KMS-11 (cell line): ENCODE measurements at regions not wholly inside any gene's neighbourhood (a gene's known extent, or its start where the extent isn't known, plus 50 kb on each side); places are given as distances from the start of the nearest gene placed in this dataset.

ENCODE experiments used
- H2AFZ ChIP-seq: fragments of 200-600 bp; sonication (generic); 2 replicates; pipeline ENCODE4 v1.6.1; 2016; ENCODE audit warnings: antibody characterized with exemption, mixed run types, low read depth
- H3K27ac ChIP-seq: fragments of 200-600 bp; sonication (generic); 2 replicates; pipeline ENCODE4 v1.6.1; 2016; ENCODE audit warnings: mild to moderate bottlenecking, mixed run types
- H3K27me3 ChIP-seq: fragments of 200-600 bp; sonication (generic); 2 replicates; pipeline ENCODE4 v1.6.1; 2017; ENCODE audit warnings: mild to moderate bottlenecking, low read depth, mixed run types, moderate library complexity; ENCODE audit not compliant: insufficient read depth
- H3K36me3 ChIP-seq: fragments of 200-600 bp; sonication (generic); 2 replicates; pipeline ENCODE4 v1.6.1; 2017; ENCODE audit warnings: mild to moderate bottlenecking, mixed run types; ENCODE audit not compliant: insufficient read depth
- H3K4me1 ChIP-seq: fragments of 200-600 bp; sonication (generic); 2 replicates; pipeline ENCODE4 v1.6.1; 2016; ENCODE audit warnings: mild to moderate bottlenecking, low read depth, mixed run types; ENCODE audit not compliant: poor library complexity, severe bottlenecking
- H3K4me2 ChIP-seq: fragments of 200-600 bp; sonication (generic); 2 replicates; pipeline ENCODE4 v1.7.0; 2016; ENCODE audit warnings: mild to moderate bottlenecking, mixed run types
- H3K4me3 ChIP-seq: fragments of 200-600 bp; sonication (generic); IDR thresholded peaks from 2 replicates; pipeline ENCODE4 v1.6.1; 2017; ENCODE audit warnings: low read depth, low read length, mixed read lengths; ENCODE audit not compliant: insufficient read depth
- H3K79me2 ChIP-seq: fragments of 200-600 bp; sonication (generic); 2 replicates; pipeline ENCODE4 v1.6.1; 2016; ENCODE audit warnings: low read depth, mixed run types; ENCODE audit not compliant: insufficient read depth
- H3K9ac ChIP-seq: fragments of 200-600 bp; sonication (generic); 2 replicates; pipeline ENCODE4 v1.6.1; 2016; ENCODE audit warnings: mild to moderate bottlenecking, mixed run types
- H4K20me1 ChIP-seq: fragments of 200-600 bp; sonication (generic); 2 replicates; pipeline ENCODE4 v1.6.1; 2016; ENCODE audit warnings: mild to moderate bottlenecking, mixed run types; ENCODE audit not compliant: insufficient read depth
- TF ChIP-seq, protein P1 (sequence below): fragments of 200-600 bp; sonication (generic); conservative IDR thresholded peaks from 2 replicates; pipeline ENCODE4 v1.6.1; 2017; ENCODE audit warnings: low read depth, mild to moderate bottlenecking, antibody characterized with exemption, low read length, moderate library complexity, mixed read lengths

DNA sequence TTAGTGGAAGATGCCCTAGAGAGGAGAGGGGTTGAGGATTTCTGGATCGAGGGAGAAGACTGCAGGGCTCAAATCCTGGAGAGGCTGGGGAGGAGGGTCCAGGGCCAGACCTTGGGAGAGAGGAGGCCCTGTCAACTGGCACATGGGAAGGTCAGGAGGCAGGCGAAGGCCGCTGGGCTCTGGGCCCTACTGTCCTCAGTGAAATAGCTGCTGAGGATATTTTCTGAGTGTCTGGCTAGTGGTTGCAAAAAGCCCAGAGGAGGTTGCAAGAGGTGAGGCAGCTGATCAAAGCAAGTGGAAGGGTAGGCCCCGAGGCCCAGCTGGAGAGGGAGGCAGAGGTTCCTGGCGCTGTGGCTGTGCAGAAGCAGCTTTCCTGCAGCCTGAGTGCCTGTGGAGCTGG, 103.4 kb upstream of the MLN start:
- peaks cover 92% of the 10 kb centered on the region for H3K27me3 ChIP-seq
- no peaks in the 10 kb centered on the region for H3K36me3 ChIP-seq
- H3K4me2 ChIP-seq, result no peak overlapping the region
- TF ChIP-seq, protein P1, sequence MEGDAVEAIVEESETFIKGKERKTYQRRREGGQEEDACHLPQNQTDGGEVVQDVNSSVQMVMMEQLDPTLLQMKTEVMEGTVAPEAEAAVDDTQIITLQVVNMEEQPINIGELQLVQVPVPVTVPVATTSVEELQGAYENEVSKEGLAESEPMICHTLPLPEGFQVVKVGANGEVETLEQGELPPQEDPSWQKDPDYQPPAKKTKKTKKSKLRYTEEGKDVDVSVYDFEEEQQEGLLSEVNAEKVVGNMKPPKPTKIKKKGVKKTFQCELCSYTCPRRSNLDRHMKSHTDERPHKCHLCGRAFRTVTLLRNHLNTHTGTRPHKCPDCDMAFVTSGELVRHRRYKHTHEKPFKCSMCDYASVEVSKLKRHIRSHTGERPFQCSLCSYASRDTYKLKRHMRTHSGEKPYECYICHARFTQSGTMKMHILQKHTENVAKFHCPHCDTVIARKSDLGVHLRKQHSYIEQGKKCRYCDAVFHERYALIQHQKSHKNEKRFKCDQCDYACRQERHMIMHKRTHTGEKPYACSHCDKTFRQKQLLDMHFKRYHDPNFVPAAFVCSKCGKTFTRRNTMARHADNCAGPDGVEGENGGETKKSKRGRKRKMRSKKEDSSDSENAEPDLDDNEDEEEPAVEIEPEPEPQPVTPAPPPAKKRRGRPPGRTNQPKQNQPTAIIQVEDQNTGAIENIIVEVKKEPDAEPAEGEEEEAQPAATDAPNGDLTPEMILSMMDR, result no peak
- no peak overlapping the region for H3K9ac ChIP-seq
- no peaks in the 10 kb centered on the region for H4K20me1 ChIP-seq
- no peaks in the 10 kb centered on the region for H3K4me1 ChIP-seq
- H3K79me2 ChIP-seq, result no peaks in the 10 kb centered on the region
- no peak overlapping the region for H2AFZ ChIP-seq
- H3K27ac ChIP-seq, result no peak overlapping the region
- no peak overlapping the region for H3K4me3 ChIP-seq

DNA sequence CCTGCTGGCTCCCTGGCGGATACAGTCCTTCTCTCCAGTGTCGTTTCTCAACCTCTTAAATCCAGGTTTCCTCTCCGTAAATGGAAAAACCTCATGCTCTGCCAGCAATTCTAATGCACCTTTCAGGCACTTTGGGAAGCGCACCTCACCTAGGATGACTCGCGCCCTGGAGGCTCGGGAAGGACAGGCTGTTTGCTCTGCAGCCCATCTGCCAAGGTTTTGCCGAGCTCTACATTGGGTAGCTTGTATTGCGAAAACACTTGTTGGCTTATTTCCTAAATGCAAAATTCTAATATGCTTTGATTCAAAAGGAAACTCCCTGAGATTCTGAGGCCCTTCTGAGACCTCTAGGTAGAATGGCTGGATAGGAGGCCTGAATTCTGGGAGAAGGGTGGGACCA, 102.6 kb upstream of the MLN start:
- no peaks in the 10 kb centered on the region for H3K4me1 ChIP-seq
- no peaks in the 10 kb centered on the region for H3K79me2 ChIP-seq
- H2AFZ ChIP-seq, result no peak overlapping the region
- H3K4me2 ChIP-seq, result no peak overlapping the region
- no peak overlapping the region for H3K27ac ChIP-seq
- TF ChIP-seq, protein P1, result no peak
- no peaks in the 10 kb centered on the region for H3K36me3 ChIP-seq
- H3K27me3 ChIP-seq, result peaks cover 92% of the 10 kb centered on the region
- no peaks in the 10 kb centered on the region for H4K20me1 ChIP-seq
- H3K9ac ChIP-seq, result no peak overlapping the region
- H3K4me3 ChIP-seq, result no peak overlapping the region

DNA sequence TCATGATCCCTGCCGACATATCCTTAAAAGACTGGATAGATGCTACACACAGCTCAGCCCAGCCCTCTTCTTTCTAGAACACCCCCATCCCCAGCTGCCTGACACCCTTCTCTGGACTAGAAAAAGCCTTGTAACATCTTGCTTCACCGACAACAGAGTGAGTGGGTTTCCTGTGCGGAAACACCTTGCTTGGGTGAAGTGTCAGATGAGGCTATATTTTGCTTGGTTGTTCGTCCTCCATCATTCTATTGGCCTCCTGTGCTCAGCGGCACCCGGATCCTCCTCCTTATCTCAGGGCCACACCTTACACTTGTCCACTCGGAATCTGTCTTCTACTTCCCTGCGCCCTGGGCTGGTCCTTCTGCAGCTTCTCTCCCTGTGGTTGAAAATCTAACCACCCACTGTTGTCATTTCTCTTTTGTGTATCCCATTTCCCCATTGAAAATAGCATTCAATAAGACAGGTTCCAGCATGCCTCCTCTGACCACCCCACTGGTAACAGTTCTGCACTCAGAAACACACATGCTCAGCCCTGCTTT, 101.3 kb upstream of the MLN start:
- Histone ChIP-seq H3K79me2 (no peaks in the 10 kb centered on the region), H3K4me2 (no peak overlapping the region), H3K36me3 (no peaks in the 10 kb centered on the region), H2AFZ (no peak overlapping the region), H3K27me3 (peaks cover 89% of the 10 kb centered on the region), H3K27ac (no peak overlapping the region), H3K4me3 (no peak overlapping the region), H3K4me1 (no peaks in the 10 kb centered on the region), H4K20me1 (no peaks in the 10 kb centered on the region), H3K9ac (no peak overlapping the region)
- TF ChIP-seq, protein P1, result no peak

DNA sequence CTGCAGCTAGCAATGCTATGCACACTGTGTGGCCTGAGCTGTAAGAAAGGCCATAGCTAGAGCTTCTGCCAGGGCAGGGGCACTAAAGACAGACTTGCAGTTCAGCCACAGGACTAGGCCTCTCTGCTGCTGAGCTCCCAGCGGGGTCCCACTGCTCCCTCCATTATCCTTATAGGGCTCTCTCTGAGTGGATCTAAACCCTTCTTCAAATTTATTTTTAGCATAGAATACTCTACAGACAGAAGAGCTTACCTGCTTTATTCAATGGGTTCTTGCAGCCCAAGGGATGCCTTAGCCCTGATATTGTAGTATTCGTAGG, 100.9 kb upstream of the MLN start:
- no peak overlapping the region for H3K9ac ChIP-seq
- no peaks in the 10 kb centered on the region for H3K4me1 ChIP-seq
- no peak overlapping the region for H2AFZ ChIP-seq
- H3K27ac ChIP-seq, result no peak overlapping the region
- no peaks in the 10 kb centered on the region for H3K36me3 ChIP-seq
- no peaks in the 10 kb centered on the region for H3K79me2 ChIP-seq
- no peak overlapping the region for H3K4me3 ChIP-seq
- H4K20me1 ChIP-seq, result no peaks in the 10 kb centered on the region
- no peak overlapping the region for H3K4me2 ChIP-seq
- TF ChIP-seq, protein P1, result no peak
- peaks cover 86% of the 10 kb centered on the region for H3K27me3 ChIP-seq
